HG02678 (cell line): ENCODE measurements at regions not wholly inside any gene's neighbourhood (a gene's known extent, or its start where the extent isn't known, plus 50 kb on each side); places are given as distances from the start of the nearest gene placed in this dataset.
A peak's percentile ranks its signal among the peaks of the same experiment; 100 is the strongest.
"Not testable (repeated sequence)": the region's sequence is repeated elsewhere in the genome, so short reads cannot be mapped to it uniquely, and the experiment has no call there.

ENCODE experiments used
- ATAC-seq: cut with Tn5 transposase; IDR thresholded peaks from one replicate; pipeline ENCODE4 v1.9.1; 2021; ENCODE audit warnings: mild to moderate bottlenecking, moderate library complexity; ENCODE audit not compliant: unreplicated experiment

- not testable (repeated sequence) for ATAC-seq
These were observed 236.9 kb upstream of the DUSP10 start for GRCh38 chr1:221978631-221979334.

GRCh38 chr1:221973787-221974186 lies 231.9 kb upstream of the DUSP10 start:
- not testable (repeated sequence) for ATAC-seq

- ATAC-seq: no peak
These were observed 230.7 kb upstream of the DUSP10 start for GRCh38 chr1:221972276-221973235.

- ATAC-seq: not testable (repeated sequence)
These were observed 229.1 kb upstream of the DUSP10 start for GRCh38 chr1:221971035-221971434.

- ATAC-seq: not testable (repeated sequence)
These were observed 227.5 kb upstream of the DUSP10 start for GRCh38 chr1:221969298-221969858.

- not testable (repeated sequence) for ATAC-seq
These were observed 225.6 kb upstream of the DUSP10 start for GRCh38 chr1:221967538-221967937.

GRCh38 chr1:221966888-221967287 lies 225.0 kb upstream of the DUSP10 start:
- not testable (repeated sequence) for ATAC-seq

- ATAC-seq: not testable (repeated sequence)
These were observed 224.0 kb upstream of the DUSP10 start for GRCh38 chr1:221965891-221966290.

- no peak for ATAC-seq
These were observed 223.4 kb upstream of the DUSP10 start for GRCh38 chr1:221965252-221965651.

GRCh38 chr1:221963742-221964141 lies 221.9 kb upstream of the DUSP10 start:
- no peak for ATAC-seq

GRCh38 chr1:221962385-221962784 lies 220.5 kb upstream of the DUSP10 start:
- ATAC-seq: no peak

- ATAC-seq: peak; percentile 95
These were observed 219.8 kb upstream of the DUSP10 start for GRCh38 chr1:221961532-221962292.

GRCh38 chr1:221958161-221958562 lies 216.3 kb upstream of the DUSP10 start:
- not testable (repeated sequence) for ATAC-seq

- ATAC-seq: not testable (repeated sequence)
These were observed 215.5 kb upstream of the DUSP10 start for GRCh38 chr1:221957350-221957749.

GRCh38 chr1:221949996-221950395 lies 208.1 kb upstream of the DUSP10 start:
- ATAC-seq: no peak

GRCh38 chr1:221948459-221948858 lies 206.6 kb upstream of the DUSP10 start:
- ATAC-seq: no peak

- no peak for ATAC-seq
These were observed 205.8 kb upstream of the DUSP10 start for GRCh38 chr1:221947731-221948130.

GRCh38 chr1:221946768-221947167 lies 204.9 kb upstream of the DUSP10 start:
- no peak for ATAC-seq

GRCh38 chr1:221945669-221946068 lies 203.8 kb upstream of the DUSP10 start:
- ATAC-seq: no peak

- no peak for ATAC-seq
These were observed 202.5 kb upstream of the DUSP10 start for GRCh38 chr1:221944247-221944870.
